ENCODE measurements at regions not wholly inside any gene's neighbourhood (a gene's known extent, or its start where the extent isn't known, plus 50 kb on each side); places are given as distances from the start of the nearest gene placed in this dataset.

DNA sequence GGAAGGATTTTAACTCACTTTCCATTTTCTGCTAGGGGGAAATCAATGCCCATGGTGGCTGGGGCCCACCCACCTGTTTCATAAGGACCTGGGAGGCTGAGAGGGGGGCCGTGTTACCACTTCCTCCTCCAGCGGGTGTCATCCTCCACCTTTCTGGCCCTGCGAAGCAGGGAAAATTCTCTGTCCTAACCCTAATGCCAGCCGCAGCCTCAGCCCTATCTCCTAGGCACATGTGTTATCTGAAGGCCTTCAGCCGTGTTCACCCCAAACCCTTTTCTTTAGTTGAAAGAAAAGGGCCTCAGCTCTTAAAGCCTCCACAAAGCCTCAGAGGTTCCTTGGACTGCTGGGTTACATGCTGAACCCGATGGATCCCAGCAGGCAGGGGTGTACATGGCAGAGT, 55.4 kb upstream of the NECTIN1 start:
- intact Hi-C loops (cut with micrococcal nuclease) (no loop called here), in situ Hi-C loops (cut with MboI; ENCODE audit: low sequenced_read_pairs) (no loop called here), dilution Hi-C loops (cut with HindIII; ENCODE audit: low sequenced_read_pairs, unreplicated experiment) (no loop called here)
- no peak overlapping the region for H4K91ac ChIP-seq (ENCODE audit: insufficient read depth, low read depth, low read length)
- BruUV-seq (replicated peaks): no TSS peak
- no peak overlapping the region for H3K4ac ChIP-seq (ENCODE audit: low read depth, low read length)
- TF ChIP-seq BHLHE40 (IDR thresholded peaks at IDR 0.05; ENCODE audit: low read depth, low read length): no peak
- TF ChIP-seq, protein P1, sequence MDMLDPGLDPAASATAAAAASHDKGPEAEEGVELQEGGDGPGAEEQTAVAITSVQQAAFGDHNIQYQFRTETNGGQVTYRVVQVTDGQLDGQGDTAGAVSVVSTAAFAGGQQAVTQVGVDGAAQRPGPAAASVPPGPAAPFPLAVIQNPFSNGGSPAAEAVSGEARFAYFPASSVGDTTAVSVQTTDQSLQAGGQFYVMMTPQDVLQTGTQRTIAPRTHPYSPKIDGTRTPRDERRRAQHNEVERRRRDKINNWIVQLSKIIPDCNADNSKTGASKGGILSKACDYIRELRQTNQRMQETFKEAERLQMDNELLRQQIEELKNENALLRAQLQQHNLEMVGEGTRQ (IDR thresholded peaks at IDR 0.05; ENCODE audit: low read depth, low read length): no peak
- TF ChIP-seq CEBPB (IDR thresholded peaks at IDR 0.05; ENCODE audit: low read depth, low read length): no peak
- no peak for TF ChIP-seq MAFK (IDR thresholded peaks at IDR 0.05; ENCODE audit: low read depth, low read length)
- TF ChIP-seq MXI1 (IDR thresholded peaks at IDR 0.05; ENCODE audit: borderline replicate concordance, low read depth, low read length): no peak
- no peak for TF ChIP-seq FOS (IDR thresholded peaks at IDR 0.05; ENCODE audit: low read depth, low read length)
- no peak for TF ChIP-seq NFE2L2 (IDR thresholded peaks at IDR 0.05; ENCODE audit: low read depth, low read length)
- no peak overlapping the region for H2BK15ac ChIP-seq (ENCODE audit: low read depth, low read length)
- H3K27ac ChIP-seq (ENCODE audit: insufficient read depth, low read length): no peak overlapping the region
- H3K23ac ChIP-seq (ENCODE audit: low read depth, low read length): no peak overlapping the region
- no peak for ATAC-seq (ENCODE audit: low read depth)
- no peak overlapping the region for H2AK5ac ChIP-seq (ENCODE audit: low read depth, low read length)
- H3K9ac ChIP-seq (ENCODE audit: low read depth, low read length): no peak overlapping the region
- H3K14ac ChIP-seq (replicated peaks; ENCODE audit: low read depth, low read length): no peak overlapping the region
- CTCF ChIA-PET: no interaction called here
- H3K4me1 ChIP-seq (ENCODE audit: control insufficient read depth, insufficient read depth, low read length): no peaks in the 10 kb centered on the region
- no peak overlapping the region for H3K18ac ChIP-seq (ENCODE audit: low read depth, low read length)
- no peaks in the 10 kb centered on the region for H4K20me1 ChIP-seq (ENCODE audit: insufficient read depth, low read length)
- no CpG with 5 or more reads among the region's 6 CpGs for WGBS, 2 experiments (ENCODE audit: extremely low coverage in 2 of 2, insufficient read length in 1 of 2)
- POLR2A ChIA-PET (ENCODE audit: unreplicated experiment): no interaction called here
- H2AFZ ChIP-seq (replicated peaks; ENCODE audit: low read length, poor library complexity): no peak overlapping the region
- no peak overlapping the region for H2AK9ac ChIP-seq (replicated peaks; ENCODE audit: low read depth, low read length, poor library complexity)
- peaks cover 24% of the 10 kb centered on the region; the same call in 1 of the 2 replicates for H3K27me3 ChIP-seq (ENCODE audit: control insufficient read depth, insufficient read depth, low read length)
- no peak overlapping the region for H3K4me3 ChIP-seq (ENCODE audit: insufficient read depth, low read depth, low read length)
- H3K9me3 ChIP-seq (ENCODE audit: control insufficient read depth, insufficient read depth, low read length): peaks cover 4% of the 10 kb centered on the region; the same call in 1 of the 2 replicates
- no peaks in the 10 kb centered on the region for H3K36me3 ChIP-seq (ENCODE audit: control insufficient read depth, insufficient read depth, low read length)
- H3K9me1 ChIP-seq (ENCODE audit: insufficient read depth, low read length): no peaks in the 10 kb centered on the region
- no peak overlapping the region for H3K4me2 ChIP-seq (ENCODE audit: low read depth, low read length)
- no peak overlapping the region for H2BK5ac ChIP-seq (ENCODE audit: low read depth, low read length, poor library complexity, severe bottlenecking)
- no peak overlapping the region for H2BK120ac ChIP-seq (ENCODE audit: low read depth, low read length)
- H4K8ac ChIP-seq (ENCODE audit: low read depth in 2 of 2, low read length in 2 of 2): no peak overlapping the region
- no peak overlapping the region for H2BK20ac ChIP-seq (ENCODE audit: low read depth, low read length)
- no peak overlapping the region for H4K5ac ChIP-seq (ENCODE audit: low read depth, low read length)
- no peak for DNase-seq
- no peaks in the 10 kb centered on the region for H3K79me1 ChIP-seq (ENCODE audit: low read depth in 1 of 2, low read length in 2 of 2)
- no peak overlapping the region for H3K56ac ChIP-seq (ENCODE audit: extremely low read depth, insufficient read depth, low read length)

All from IMR-90 (cell line).